ENCODE measurements at regions not wholly inside any gene's neighbourhood (a gene's known extent, or its start where the extent isn't known, plus 50 kb on each side); places are given as distances from the start of the nearest gene placed in this dataset.

- TF ChIP-seq CTCF (IDR thresholded peaks at IDR 0.05; ENCODE audit: low read depth, low read length, poor library complexity, severe bottlenecking) (no peak), EZH2phosphoT487 (IDR thresholded peaks at IDR 0.05; ENCODE audit: borderline replicate concordance, low read length) (no peak)
These were observed 1089.3 kb downstream of the BRD1 start for GRCh38 chr22:48738204-48738980.
